ENCODE measurements at regions not wholly inside any gene's neighbourhood (a gene's known extent, or its start where the extent isn't known, plus 50 kb on each side); places are given as distances from the start of the nearest gene placed in this dataset.

- no peak for DNase-seq
Observed at GRCh38 chr2:8219096-8219495, 462.8 kb upstream of the ID2 start.

GRCh38 chr2:8219631-8220355 lies 462.1 kb upstream of the ID2 start:
- DNase-seq, result peak in 2 of 14 donors; percentile 11 to 89

- DNase-seq, result no peak
Observed at GRCh38 chr2:8222979-8223694, 458.7 kb upstream of the ID2 start.

- no peak for DNase-seq
Observed at GRCh38 chr2:8223695-8224346, 458.0 kb upstream of the ID2 start.

GRCh38 chr2:8224347-8225190 lies 457.3 kb upstream of the ID2 start:
- no peak for DNase-seq

GRCh38 chr2:8225266-8225665 lies 456.6 kb upstream of the ID2 start:
- no peak for DNase-seq

- DNase-seq, result no peak
Observed at GRCh38 chr2:8225798-8226197, 456.1 kb upstream of the ID2 start.

- DNase-seq, result peak in 3 of 14 donors; percentile 13 to 57 (median 17)
Observed at GRCh38 chr2:8229546-8229986, 452.3 kb upstream of the ID2 start.

- no peak for DNase-seq
Observed at GRCh38 chr2:8230466-8230865, 451.4 kb upstream of the ID2 start.

GRCh38 chr2:8231902-8232301 lies 450.0 kb upstream of the ID2 start:
- no peak for DNase-seq

GRCh38 chr2:8232871-8233270 lies 449.0 kb upstream of the ID2 start:
- DNase-seq, result no peak

GRCh38 chr2:8234253-8234652 lies 447.6 kb upstream of the ID2 start:
- DNase-seq, result no peak

- no peak for DNase-seq
Observed at GRCh38 chr2:8234757-8235374, 447.0 kb upstream of the ID2 start.

- DNase-seq, result no peak
Observed at GRCh38 chr2:8235419-8235818, 446.4 kb upstream of the ID2 start.

- DNase-seq, result no peak
Observed at GRCh38 chr2:8236391-8236790, 445.5 kb upstream of the ID2 start.

GRCh38 chr2:8238521-8239230 lies 443.2 kb upstream of the ID2 start:
- DNase-seq, result no peak

- DNase-seq, result no peak
Observed at GRCh38 chr2:8239531-8240088, 442.2 kb upstream of the ID2 start.

GRCh38 chr2:8241317-8241716 lies 440.5 kb upstream of the ID2 start:
- no peak for DNase-seq

- no peak for DNase-seq
Observed at GRCh38 chr2:8242739-8243138, 439.1 kb upstream of the ID2 start.

- no peak for DNase-seq
Observed at GRCh38 chr2:8243748-8244400, 438.0 kb upstream of the ID2 start.

GRCh38 chr2:8244639-8245038 lies 437.2 kb upstream of the ID2 start:
- no peak for DNase-seq
